ENCODE measurements at regions not wholly inside any gene's neighbourhood (a gene's known extent, or its start where the extent isn't known, plus 50 kb on each side); places are given as distances from the start of the nearest gene placed in this dataset.
A peak's percentile ranks its signal among the peaks of the same experiment; 100 is the strongest.

GRCh38 chr2:57740891-57741290, 305.7 kb upstream of the VRK2 start:
- no peak overlapping the region for H3K4me3 ChIP-seq (ENCODE audit: low read depth, low read length)
- TF ChIP-seq MAX (IDR thresholded peaks at IDR 0.05; ENCODE audit: low read depth, low read length) (no peak), CTCF (IDR thresholded peaks at IDR 0.05; ENCODE audit: low read depth, low read length) (no peak), POLR2A (IDR thresholded peaks at IDR 0.05; ENCODE audit: extremely low read depth, insufficient read length) (no peak), MYC (IDR thresholded peaks at IDR 0.05; ENCODE audit: low read depth, low read length) (no peak)
- DNase-seq (ENCODE audit: low read depth): no peak

- TF ChIP-seq POLR2A (IDR thresholded peaks at IDR 0.05; ENCODE audit: extremely low read depth, insufficient read length) (no peak), CTCF (IDR thresholded peaks at IDR 0.05; ENCODE audit: low read depth, low read length) (no peak), MAX (IDR thresholded peaks at IDR 0.05; ENCODE audit: low read depth, low read length) (no peak), MYC (IDR thresholded peaks at IDR 0.05; ENCODE audit: low read depth, low read length) (no peak)
- DNase-seq (ENCODE audit: low read depth): no peak
Observed at GRCh38 chr2:57753636-57754035, 293.0 kb upstream of the VRK2 start.

GRCh38 chr2:57758686-57759085, 287.9 kb upstream of the VRK2 start:
- no peak for DNase-seq (ENCODE audit: low read depth)
- H3K4me3 ChIP-seq (ENCODE audit: low read depth, low read length): no peak overlapping the region
- TF ChIP-seq POLR2A (IDR thresholded peaks at IDR 0.05; ENCODE audit: extremely low read depth, insufficient read length) (no peak), MAX (IDR thresholded peaks at IDR 0.05; ENCODE audit: low read depth, low read length) (no peak), CTCF (IDR thresholded peaks at IDR 0.05; ENCODE audit: low read depth, low read length) (no peak), MYC (IDR thresholded peaks at IDR 0.05; ENCODE audit: low read depth, low read length) (no peak)

More at GRCh38 chr2:57753636-57754035, 293.0 kb upstream of the VRK2 start:
- H3K4me3 ChIP-seq (ENCODE audit: low read depth, low read length): no peak overlapping the region

- no peak overlapping the region for H3K4me3 ChIP-seq (ENCODE audit: low read depth, low read length)
- no peak for TF ChIP-seq MAX (IDR thresholded peaks at IDR 0.05; ENCODE audit: low read depth, low read length)
- TF ChIP-seq MYC (IDR thresholded peaks at IDR 0.05; ENCODE audit: low read depth, low read length): no peak
- TF ChIP-seq CTCF (IDR thresholded peaks at IDR 0.05; ENCODE audit: low read depth, low read length): no peak
- TF ChIP-seq POLR2A (IDR thresholded peaks at IDR 0.05; ENCODE audit: extremely low read depth, insufficient read length): no peak
- no peak for DNase-seq (ENCODE audit: low read depth)
Observed at GRCh38 chr2:57759131-57759530, 287.5 kb upstream of the VRK2 start.

GRCh38 chr2:57759822-57760300, 286.7 kb upstream of the VRK2 start:
- TF ChIP-seq MAX (IDR thresholded peaks at IDR 0.05; ENCODE audit: low read depth, low read length): peak; percentile 55; the same call in 1 of the 2 replicates
- peak; percentile 89 for TF ChIP-seq CTCF (IDR thresholded peaks at IDR 0.05; ENCODE audit: low read depth, low read length)
- TF ChIP-seq MYC (IDR thresholded peaks at IDR 0.05; ENCODE audit: low read depth, low read length): peak; percentile 37; the same call in 1 of the 2 replicates
- TF ChIP-seq POLR2A (IDR thresholded peaks at IDR 0.05; ENCODE audit: extremely low read depth, insufficient read length): no peak
- DNase-seq (ENCODE audit: low read depth): peak; percentile 79
- no peak overlapping the region for H3K4me3 ChIP-seq (ENCODE audit: low read depth, low read length)

Measured in NB4 (cell line).